CMK (cell line): ENCODE measurements at regions not wholly inside any gene's neighbourhood (a gene's known extent, or its start where the extent isn't known, plus 50 kb on each side); places are given as distances from the start of the nearest gene placed in this dataset.
"Not testable (repeated sequence)": the region's sequence is repeated elsewhere in the genome, so short reads cannot be mapped to it uniquely, and the experiment has no call there.

Source experiments
- DNase-seq: peaks from one replicate; pipeline ENCODE4 v3.0.0-alpha.2; 2010; ENCODE audit warnings: low read depth

DNA sequence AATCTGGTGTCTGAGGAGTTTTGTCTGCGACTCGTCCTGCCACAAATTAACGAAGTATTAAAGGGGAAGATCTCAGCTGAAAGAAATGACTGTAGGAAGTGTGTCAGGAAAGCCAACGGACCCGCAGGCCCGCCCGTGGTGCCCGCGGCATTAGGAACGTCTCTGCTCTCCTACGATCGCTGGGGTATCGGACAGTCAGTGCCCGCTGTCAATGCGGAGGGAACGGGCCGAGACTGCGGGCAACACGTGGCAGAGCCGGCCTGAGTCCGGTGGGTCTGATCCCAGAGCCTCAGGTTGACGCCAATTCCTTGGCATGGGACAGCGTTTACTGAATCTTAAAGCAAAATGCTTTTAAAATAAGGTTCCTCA lies 128.7 kb downstream of the KBTBD2 start:
- DNase-seq: no peak

DNA sequence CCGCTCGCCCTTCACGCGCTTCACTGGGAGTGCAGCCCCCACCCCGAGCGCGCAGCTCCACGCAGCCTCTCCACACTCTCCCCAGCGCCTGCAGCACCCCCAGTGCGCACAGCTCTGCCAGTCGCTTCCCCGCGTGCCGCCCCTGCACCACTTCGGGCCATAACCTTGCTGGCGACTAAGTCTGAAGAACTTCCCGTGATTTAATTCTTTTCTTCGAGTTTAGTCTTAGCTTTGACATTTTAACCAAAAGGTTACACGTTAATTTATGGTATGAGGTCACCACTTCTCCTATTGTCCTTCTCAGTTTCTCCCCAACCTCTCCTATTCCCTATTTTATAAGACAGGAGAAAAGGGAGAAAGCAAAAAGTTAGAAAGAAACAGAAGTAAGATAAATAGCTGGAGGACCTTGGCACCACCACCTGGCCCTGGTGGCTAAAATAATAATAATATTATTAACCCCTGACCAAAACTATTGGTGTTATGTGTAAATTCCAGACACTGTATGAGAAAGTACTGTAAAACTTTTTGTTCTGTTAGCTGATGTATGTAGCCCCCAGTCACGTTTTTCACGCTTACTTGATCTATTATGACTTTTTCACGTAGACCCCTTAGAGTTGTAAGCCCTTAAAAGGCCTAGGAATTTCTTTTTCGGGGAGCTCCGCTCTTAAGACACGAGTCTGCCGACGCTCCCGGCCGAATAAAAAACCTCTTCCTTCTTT lies 129.2 kb downstream of the KBTBD2 start:
- not testable (repeated sequence) for DNase-seq

DNA sequence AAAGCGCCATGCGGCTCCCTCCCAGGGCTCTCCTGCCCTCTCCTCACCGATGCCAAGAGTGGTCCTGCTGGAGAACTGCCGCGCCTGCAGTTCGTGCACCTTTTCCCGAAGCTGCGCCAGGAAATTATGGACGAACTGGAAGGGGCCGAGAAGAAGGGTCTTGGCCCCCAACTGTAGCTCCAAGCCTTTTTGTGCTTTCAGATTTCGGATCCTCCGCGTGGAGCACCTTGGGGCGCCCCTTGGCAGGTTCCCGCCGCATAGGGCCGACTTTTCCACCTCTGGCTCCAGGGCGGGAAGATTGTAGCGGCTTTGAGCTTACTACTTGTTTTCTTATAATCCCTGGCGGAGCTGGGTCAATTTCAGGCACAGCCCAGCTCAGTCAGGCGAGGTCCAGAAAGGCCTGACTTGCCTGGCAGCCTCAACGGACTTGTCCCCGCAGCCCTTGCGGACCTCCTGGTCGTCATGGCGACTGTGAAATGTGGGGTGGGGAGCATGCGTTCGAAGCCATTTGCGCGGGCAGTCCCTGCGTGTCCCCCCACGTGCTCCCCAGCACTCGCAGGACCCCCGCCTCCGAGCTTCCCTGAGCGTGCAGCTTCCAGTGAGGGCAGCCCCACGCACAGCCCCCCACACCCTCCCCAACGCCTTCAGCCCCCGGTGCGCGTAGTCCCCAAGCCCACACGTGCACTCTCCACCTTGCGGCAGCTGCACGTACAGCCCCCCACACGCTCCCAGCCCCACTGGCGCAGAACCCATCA lies 129.9 kb downstream of the KBTBD2 start:
- no peak for DNase-seq

DNA sequence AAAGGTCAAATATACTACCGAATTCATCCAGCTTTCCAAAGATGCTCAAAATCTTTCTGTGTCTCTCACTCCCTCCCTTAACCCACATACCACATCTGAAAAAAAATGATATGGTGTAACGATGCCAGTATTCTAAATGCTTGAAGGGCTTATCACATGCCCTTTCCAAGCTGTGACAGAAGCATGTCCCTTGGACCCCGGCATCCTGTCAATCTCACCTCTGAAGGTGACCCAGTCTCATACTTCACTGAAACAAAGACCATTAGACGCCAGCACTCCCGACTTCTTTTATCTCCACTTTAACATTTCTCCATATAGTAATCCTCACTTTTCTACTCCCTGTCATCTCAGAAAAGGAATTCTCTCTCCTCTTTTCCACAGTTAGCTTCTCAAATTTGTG lies 130.8 kb downstream of the KBTBD2 start:
- DNase-seq: not testable (repeated sequence)

DNA sequence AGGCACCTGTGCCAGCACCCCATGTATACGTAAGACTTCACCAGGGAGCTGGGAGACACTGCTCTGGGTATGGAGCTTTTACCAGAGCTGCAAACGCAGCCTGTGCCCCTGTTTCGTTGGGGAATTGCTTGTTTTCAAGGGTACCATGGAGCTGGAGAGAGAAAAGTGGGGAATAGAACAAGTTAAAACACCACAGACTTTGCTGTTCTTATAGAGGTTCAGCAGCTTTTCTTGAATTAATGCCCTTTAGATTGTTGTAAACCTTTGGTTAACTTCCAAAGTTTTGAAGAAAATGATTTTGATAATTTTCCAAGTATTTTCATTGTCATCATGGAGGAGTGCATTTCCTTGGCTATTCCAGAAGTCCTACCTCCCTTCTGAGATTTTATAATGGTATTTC lies 131.7 kb downstream of the KBTBD2 start:
- DNase-seq: not testable (repeated sequence)

DNA sequence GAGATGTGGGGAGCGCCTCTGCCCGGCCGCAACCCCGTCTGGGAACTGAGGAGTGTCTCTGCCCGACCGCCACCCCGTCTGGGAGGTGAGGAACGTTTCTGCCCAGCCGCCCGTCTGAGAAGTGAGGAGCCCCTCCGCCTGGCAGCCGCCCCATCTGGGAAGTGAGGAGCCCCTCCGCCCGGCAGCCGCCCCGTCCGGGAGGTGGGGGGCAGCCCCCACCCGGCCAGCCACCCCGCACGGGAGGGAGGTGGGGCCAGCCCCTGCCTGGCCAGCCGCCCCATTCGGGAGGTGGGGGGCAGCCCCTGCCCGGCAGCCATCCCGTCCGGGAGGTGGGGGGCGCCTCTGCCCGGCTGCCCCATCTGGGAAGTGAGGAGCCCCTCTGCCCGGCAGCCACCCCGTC lies 137.7 kb downstream of the KBTBD2 start:
- not testable (repeated sequence) for DNase-seq

DNA sequence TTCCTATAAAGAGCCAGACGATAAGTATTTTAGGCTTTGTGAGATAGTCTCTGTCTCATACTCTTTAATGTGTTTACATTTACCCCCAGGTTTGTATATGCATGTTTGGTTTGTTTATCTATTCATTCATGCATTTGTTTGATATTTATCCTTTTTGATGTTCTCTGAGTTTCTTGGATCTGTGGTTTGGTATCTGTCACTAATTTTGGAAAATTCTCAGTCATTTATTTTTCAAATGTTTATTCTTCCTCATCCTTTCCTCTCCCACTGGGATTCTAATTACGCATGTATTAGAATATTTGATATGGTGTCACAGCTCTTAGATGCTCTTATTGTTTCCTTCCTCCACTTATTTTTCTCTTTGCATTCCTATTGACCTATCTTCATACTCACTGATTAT lies 143.2 kb downstream of the KBTBD2 start:
- DNase-seq: not testable (repeated sequence)

DNA sequence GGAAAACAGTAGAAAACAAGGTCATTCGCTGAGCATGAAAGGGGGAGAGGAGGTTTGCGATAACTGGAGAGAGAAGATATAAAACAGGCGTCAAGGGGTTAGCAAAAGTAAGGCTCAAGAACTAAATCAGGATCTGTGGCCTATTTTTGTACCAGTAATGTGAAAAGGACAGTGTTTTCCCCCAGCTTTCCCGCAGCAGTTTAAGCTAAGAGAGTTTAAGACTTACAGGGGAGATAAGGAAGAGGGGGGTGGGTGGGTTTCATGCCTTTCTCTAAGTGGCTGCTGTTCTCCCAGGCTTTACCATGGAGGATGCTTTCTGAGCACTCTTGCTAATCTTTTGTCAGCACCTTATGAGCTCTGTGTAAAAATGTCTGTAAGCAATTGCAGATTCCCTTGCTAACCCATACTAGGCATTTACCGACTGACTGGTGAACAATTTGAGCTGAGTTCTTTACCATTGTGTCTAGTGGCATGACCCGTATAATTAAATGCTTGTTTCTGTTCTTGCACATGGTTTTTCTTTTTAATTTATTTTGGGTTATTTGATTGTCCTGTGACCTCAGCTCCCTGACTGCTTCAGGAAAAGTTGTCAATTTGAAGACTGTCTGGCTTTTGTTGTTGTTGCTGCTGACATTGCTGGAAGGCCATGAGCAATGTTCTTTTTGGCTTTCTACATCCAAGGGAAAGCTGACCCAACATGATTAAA lies 144.0 kb downstream of the KBTBD2 start:
- not testable (repeated sequence) for DNase-seq

DNA sequence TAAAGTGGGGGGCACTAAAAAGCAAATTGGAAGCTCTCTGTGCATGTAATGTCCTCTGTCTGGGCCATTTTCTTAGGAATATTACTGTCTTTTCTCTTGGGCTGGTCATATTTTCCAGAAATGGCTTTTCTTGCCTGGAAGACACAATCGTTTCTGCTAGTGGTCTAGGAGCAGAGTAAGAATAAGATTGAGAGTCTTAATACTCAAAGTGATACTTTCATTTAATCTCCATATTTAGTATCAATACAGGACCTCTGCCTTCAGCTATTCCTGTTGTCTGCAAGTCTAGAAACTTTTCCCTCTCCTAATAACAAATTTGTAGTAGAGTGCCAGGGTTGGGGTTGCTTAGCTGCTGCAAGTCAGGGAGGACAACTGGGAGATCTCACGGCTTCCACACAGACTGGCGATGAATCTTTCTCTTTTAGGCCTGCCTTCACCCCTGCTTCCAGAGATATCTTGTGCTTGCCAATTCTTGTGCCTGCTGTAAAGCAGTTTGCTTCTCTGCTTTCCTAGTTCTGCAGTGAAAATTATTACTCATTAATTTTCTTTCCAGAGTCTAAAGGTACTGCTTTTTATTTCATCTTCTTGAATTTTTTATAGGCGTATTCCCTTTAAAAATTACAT lies 149.6 kb downstream of the KBTBD2 start:
- DNase-seq: not testable (repeated sequence)

DNA sequence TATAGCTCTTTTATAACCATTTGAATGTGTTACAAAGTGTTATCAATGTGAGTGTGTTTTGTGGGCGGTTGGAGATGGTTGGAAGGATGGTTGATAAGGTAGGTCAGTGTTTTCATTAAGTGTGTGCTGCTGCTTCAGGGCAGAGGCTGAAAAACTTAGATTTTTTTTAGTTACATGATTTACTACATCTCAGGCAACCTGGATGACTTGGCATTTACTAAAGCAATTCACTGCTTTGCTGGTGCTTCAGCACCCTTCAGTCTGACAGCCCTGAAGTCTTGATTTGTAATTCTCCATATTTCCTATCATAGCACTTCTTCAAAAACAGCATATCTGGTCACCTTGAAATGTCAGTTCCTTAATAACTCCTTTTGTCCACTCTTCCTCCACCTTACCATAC lies 151.8 kb downstream of the KBTBD2 start:
- not testable (repeated sequence) for DNase-seq

DNA sequence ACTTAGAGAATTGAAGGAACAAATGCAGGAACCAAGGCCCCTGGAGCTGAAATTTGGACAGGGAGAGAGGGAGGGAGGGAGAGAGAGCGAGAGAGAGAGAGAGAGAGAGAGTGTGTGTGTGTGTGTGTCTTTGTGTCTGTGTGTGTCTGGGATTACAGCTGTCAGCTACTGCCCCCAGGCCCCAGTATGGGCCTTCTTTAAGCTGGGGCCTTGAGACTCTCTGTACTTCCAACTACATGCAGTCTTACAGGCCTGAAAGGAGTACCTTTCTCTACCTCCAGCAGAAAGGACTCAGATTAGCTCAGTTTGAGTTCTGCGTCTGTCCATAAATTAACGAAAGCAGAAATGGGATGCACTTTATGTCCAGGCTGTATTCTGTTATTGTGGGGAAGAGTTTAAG lies 153.2 kb downstream of the KBTBD2 start:
- not testable (repeated sequence) for DNase-seq

DNA sequence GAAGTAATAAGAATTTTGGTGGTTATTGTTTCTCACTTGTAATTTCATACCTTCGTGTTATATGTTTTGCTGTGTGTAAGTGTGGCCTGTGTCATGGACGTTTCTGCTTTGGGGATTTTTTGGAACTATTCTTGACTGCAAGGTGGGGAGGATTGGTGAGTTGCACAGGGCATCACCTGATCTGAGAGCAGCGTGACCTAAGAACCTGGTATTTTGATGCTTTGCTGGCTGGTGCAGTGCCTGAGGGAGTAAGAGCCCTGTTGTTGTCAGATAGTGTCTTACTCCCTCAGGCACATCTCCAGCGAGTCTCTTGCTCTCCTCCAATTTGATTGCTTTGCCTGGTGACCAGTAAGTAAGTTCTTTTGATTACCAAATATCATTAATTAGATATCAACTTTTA lies 158.8 kb downstream of the KBTBD2 start:
- DNase-seq: not testable (repeated sequence)

DNA sequence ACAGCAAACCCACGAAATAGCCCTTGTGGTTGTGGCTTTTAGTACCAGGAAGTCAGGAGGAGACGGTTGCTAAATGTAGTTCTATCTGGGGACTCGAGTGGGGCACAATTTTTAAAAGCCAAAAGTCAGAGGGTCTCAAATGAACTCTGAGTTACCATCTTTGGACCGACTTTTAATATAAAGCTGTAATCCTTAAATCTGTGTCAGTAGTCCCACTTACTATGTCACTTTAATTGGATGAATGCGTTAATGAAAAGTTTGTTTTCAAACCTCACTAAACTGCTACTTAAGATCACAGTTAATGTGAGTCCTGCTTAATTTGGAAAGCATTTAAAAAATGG lies 162.3 kb downstream of the KBTBD2 start:
- DNase-seq: not testable (repeated sequence)

DNA sequence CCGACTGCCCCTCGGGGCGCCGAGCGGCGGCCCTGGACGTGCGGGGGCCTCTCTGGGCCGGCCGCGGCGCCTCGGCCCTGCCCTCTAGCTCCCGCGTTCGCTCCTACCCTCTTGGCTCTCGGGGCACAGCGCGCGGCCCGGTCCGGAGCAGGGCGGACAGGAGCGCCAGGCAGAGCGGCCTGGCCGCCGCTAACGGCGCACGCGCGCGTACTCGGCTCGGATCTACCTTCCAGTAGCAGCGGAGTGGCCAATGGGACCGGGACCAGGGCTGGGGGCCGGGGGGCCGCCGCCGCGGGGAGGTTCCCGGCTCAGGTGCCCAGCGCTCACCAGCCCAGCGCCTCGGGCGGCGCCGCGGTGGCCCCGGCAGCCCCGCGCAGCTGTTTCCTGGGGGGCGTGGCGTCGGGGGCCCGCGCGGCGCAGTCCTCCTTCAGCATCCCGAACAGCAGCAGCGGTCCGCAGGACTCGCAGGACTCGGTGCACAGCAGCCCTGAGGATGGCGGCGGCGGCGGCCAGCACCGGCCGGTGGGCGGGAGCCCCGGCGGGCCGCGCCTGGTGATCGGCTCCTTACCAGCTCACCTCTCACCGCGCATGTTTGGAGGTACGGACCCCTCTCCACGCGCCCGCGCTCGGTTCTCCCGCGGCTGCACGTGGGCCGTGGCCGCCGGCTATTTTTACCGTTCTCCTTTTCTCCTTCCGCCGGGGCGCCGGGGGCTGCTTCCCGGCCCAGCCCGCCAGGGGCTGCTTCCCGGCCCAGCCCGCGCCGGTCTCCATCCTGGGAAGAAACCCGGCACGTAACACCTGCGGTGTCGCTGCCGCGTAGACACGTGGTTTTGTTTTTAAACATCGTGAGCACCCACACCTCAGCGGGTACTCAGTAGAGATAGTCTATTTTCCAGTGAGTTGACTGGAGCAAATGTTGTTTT lies 162.9 kb downstream of the KBTBD2 start:
- DNase-seq: not testable (repeated sequence)

DNA sequence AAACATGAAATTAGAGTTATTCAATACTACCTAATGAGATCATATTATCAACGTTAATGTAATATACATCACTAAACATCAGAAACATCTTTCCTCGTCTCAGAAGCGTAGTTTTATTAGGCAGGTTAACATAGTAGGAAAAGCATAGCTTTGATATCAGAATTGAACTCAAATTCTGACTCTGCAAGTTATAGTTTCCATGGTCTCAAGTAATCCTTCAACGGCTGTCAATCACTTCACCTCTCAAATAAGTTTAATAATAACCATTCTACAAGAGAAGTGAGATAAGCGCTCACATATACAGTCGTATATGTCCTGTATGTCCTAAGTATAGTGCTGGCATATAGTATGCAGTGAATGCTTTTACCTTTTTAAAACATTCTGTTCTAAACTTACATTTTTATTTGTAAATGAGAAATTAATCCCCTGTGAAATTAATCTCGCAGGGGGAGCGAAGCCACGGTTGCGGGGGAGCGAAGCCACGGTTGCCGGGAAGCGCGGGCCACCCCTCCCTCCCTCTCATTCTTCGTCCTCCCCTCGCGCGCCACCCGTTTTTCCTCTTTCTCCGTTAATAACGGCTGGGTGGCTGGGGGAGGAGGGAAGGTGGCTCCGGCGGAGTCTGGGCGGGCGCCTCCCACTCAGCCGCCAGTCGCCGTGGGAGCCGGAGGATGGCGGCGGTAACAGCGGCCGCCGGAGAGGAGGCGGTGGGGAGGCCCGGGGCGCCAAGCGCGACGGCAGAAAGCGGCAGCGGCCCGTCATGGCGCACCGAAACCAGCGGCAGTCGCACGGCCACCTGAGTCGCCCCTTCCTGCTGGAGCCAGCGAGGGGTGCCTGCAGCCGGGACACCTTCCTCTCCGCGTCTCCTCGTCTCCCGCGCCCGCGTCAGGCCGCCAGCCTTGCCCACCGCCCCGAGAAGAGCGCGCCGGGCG lies 163.8 kb downstream of the KBTBD2 start:
- DNase-seq: not testable (repeated sequence)

DNA sequence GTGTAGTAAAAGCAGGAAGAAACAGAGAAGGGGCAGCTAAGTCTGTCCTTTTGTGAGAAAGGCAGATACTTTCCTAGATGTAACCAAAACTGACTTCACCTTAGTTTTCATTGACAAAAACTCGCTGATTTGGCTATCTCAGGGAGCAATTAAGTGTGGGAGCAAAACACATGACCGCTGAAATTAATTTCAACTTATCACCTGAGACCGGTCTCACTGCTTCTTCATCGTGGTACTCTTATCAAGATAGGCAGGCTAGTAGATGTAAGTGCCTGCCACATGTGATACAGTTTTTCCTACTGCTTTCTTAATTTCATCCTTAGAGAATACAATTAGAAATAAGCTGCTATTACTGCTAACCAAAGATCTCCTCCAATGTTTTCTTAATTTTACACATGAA lies 168.7 kb downstream of the KBTBD2 start:
- not testable (repeated sequence) for DNase-seq

DNA sequence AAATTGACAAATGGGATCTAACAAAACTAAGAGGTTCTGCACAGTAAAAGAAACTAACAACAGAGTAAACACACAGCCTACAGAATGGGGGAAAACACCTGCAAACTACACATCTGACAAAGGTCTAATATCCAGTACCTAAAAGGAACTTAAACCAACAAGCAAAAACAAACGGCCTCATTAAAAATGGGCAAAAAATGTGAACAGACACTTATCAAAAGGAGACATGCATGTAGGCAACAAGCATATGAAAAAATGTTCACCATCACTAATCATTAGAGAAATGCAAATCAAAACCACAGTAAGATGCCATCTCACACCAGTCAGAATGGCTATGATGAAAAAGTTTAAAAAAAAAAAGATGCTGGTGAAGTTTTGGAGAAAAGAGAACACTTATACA lies 197.4 kb downstream of the KBTBD2 start:
- DNase-seq: no peak

DNA sequence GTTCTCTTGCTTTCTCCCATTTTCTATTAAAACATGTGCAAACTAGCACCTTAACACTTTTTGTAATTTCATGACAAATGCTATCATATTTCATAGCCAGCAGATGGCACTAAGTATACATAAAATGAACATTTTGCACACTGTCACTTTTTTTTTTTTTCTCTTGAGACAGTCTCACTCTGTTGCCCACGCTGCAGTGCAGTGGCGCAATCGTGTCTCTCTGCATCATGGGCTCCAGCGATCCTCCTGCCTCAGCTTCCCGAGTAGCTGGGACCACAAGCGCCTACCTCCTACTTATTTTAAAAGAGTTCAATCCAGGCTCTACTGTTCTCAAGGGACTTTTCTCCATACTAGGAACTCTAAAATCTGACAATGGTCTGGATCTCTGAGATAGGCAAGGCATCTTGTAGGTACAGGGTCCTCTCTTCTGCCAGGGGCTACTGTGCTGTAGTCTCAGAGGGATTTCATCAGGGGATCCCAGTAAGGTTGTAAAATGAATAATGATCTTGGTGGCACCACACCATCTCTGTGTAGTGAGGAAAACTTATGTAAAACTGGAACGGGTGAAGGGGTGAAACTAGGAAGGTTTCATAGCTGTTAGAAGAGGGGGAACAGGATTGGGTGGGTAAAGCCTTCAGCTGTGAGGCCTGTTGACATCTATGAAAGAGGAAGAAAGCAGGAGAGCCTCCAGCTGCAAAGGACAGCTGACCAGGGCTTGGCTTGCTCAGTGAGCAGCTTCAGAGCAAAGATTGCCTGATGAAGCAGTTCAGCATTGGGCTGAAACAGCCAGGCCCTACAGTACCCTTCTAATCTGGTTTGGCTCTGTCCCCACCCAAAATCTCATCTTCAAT lies 196.9 kb downstream of the AVL9 start:
- not testable (repeated sequence) for DNase-seq

DNA sequence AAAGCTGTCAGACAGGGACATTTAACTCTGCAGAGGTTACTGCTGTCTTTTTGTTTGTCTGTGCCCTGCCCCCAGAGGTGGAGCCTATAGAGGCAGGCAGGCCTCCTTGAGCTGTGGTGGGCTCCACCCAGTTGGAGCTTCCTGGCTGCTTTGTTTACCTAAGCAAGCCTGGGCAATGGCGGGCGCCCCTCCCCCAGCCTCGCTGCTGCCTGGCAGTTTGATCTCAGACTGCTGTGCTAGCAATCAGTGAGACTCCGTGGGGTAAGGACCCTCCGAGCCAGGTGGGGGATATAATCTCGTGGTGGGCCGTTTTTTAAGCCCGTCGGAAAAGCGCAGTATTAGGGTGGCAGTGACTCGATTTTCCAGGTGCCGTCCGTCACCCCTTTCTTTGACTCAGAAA lies 192.8 kb downstream of the AVL9 start:
- not testable (repeated sequence) for DNase-seq

DNA sequence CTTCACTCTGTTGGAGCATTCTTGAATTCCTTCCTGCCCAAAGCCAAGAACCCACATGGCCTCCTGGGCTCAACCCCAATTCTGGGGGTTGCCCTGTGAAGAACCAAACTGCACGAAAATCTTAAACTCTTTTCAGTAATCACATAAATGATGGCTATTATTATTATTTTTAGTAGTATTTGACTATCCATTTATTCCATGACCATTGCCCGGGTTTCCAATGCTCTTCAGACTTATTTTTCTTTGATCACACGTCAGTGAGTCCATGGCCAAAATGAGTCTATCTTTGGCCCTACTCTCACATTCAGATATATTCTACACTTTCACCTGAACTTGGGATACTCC lies 185.9 kb downstream of the AVL9 start:
- no peak for DNase-seq
